Gastrocnemius medialis (tissue), 4 donors: ENCODE measurements at regions not wholly inside any gene's neighbourhood (a gene's known extent, or its start where the extent isn't known, plus 50 kb on each side); places are given as distances from the start of the nearest gene placed in this dataset.

Source experiments
- POLR2A ChIP-seq, 2 donors: fragments of 450-650 bp; IDR thresholded peaks; one replicate each; pipeline ENCODE4 v1.6.1; 2017; ENCODE audit warnings: antibody characterized with exemption in 2 of 2, mild to moderate bottlenecking in 2 of 2, moderate library complexity in 2 of 2
- TF ChIP-seq, protein P1 (sequence below), 5 experiments: fragments of 450-650 bp in 3 of 5; fragments of 200-600 bp in 2 of 5; sonication (generic) in 2 of 5; IDR thresholded peaks in 4 of 5; conservative IDR thresholded peaks in 1 of 5; 1 replicate in 4 of 5; 2 replicates in 1 of 5; pipeline ENCODE4 v1.5.1; 2016 to 2019; ENCODE audit warnings: antibody characterized with exemption in 5 of 5, mild to moderate bottlenecking in 3 of 5, moderate library complexity in 3 of 5

DNA sequence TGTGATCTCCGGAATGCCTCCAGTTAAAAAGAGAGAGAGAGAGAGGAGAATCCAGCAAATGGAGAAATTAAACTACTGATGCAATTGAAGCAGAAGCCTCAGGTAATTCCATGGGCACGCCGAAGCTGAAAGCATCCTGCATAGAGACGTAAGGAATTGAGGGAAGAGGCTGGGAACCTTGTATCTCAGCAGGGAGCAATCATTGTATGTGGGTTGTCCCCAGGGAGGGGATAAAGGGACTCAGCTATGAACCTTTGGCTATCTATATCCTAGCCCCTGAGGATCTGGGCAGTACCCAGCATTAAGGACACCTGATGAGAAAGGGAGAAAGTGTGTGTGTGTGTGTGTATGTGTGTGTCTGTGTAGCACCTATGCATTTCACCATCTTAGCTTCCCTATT is 95.8 kb upstream of the ATXN7L3B start:
- TF ChIP-seq, protein P1, sequence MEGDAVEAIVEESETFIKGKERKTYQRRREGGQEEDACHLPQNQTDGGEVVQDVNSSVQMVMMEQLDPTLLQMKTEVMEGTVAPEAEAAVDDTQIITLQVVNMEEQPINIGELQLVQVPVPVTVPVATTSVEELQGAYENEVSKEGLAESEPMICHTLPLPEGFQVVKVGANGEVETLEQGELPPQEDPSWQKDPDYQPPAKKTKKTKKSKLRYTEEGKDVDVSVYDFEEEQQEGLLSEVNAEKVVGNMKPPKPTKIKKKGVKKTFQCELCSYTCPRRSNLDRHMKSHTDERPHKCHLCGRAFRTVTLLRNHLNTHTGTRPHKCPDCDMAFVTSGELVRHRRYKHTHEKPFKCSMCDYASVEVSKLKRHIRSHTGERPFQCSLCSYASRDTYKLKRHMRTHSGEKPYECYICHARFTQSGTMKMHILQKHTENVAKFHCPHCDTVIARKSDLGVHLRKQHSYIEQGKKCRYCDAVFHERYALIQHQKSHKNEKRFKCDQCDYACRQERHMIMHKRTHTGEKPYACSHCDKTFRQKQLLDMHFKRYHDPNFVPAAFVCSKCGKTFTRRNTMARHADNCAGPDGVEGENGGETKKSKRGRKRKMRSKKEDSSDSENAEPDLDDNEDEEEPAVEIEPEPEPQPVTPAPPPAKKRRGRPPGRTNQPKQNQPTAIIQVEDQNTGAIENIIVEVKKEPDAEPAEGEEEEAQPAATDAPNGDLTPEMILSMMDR (IDR thresholded peaks at IDR 0.05 in 4 of 5, conservative IDR thresholded peaks at IDR 0.05 in 1 of 5) = no peak
- no peak for TF ChIP-seq POLR2A (IDR thresholded peaks at IDR 0.05)
